Inflammatory macrophage treated with lipopolysaccharide for 1 hour (primary cell): ENCODE measurements at regions not wholly inside any gene's neighbourhood (a gene's known extent, or its start where the extent isn't known, plus 50 kb on each side); places are given as distances from the start of the nearest gene placed in this dataset.

Experiments used
- DNase-seq, 2 donors: peaks; one replicate each; pipeline ENCODE4 v3.0.0-alpha.2; 2020 to 2022

DNA sequence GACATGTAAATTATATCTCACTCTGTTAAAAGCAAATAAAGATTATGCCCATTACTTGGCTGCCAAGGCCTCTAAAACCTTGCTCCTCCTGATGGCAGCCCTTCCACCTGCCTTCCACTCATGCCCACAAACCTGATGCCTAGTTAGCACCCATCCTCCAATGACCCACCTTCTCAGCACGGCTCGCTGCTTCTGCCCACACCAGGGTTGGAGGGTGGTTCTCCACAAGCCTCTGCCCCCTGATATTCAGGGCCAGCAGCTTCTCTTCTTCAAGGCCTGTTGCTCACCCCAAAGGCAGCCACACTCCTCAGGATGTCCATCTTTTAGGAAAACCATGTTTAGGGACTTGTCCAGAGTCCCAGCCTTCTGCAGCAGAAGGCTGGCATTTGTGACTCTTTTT is 263.4 kb upstream of the TLE3 start:
- DNase-seq: no peak

DNA sequence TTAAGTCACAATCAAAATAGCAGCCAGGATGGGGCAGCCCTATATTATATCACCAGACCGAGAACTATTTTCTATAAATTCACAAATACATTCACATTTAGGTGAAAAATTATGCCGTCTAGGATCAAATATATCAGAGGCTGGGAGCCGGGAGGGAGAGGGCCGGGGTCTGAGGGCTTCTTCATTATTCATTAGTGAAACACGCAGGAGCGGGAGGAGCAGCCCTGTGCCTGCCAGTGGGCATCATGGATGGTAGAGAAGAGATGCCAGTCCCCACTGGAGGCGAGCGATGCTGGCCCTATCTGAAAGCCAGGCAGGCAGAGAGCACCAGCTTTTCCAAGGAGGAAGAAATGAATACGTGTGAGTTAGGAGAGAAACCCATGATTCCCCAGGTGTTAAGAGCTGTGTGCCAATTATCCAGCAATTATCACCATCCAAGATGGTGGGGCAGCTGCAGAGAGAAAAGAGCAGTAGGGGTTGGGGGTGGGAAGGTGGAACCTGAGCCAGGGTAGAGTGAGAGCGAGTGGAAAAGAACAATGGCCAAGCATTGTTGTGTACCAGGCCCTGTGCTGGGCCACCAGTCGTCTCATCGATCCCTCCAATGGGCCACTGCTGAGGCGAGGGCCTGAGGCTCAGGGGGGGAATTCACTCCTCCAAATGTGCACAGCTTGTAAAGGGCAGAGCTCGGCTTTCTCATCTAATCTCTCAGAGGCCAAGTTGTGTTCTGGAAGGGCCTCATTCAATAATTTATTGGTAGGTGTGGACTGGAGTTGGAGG is 261.3 kb upstream of the TLE3 start:
- DNase-seq: no peak

DNA sequence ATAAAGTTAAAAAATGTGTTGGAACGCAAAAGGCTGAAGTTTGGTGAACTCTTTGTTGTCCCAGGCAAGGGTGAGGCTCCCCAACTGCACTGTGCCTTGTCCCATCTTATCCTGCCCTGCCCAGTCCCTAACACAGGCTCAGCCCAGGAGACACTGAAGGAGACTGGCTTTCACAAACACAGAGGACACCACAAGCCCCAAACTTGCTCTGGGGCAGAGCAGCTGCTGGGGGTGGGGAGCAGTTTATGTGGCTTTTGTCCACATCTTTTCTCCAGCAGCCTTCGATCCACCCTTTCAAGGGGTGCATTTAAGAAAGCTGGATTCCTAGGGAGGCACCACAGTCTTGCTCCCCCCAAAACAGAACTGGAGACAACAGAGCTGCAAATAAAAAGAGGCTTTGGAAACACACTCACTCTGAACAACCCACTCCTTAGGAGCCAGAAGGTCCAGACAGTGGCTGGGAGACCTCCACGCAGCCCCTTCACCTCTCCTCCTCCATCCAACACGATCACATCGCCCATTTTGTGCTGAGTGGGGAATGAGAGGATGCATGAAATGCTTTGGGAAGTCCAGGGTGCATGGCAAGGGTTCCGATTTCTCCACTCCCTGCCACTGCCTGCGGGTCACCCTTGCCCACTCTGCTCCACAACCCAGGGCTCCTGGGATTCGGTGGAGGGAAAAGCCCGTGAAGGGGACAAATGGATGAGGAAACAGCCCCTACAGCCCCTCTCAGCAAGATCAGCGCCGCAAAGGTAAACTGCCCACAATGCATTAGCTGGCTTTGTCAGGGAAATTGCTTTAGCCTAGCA is 260.5 kb upstream of the TLE3 start:
- no peak for DNase-seq

DNA sequence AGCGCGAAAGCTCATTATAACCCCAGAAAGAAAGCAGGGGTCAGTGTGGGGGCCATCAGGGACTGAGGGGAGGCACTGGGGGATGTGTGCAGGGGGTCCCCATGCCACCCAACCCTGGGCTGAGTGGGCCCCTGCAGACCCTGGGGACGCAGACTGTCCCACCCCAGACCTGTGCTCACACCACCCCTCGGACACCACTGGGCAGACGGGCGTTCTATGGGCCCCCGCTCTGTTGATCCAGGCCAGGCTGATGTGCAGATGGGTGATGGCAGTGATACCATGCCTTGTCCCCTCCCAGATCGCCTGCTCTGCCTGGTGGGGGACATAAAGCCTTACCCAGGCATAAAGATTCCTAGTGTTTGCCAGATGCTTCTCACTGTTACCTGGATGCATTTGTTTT is 259.7 kb upstream of the TLE3 start:
- no peak for DNase-seq

DNA sequence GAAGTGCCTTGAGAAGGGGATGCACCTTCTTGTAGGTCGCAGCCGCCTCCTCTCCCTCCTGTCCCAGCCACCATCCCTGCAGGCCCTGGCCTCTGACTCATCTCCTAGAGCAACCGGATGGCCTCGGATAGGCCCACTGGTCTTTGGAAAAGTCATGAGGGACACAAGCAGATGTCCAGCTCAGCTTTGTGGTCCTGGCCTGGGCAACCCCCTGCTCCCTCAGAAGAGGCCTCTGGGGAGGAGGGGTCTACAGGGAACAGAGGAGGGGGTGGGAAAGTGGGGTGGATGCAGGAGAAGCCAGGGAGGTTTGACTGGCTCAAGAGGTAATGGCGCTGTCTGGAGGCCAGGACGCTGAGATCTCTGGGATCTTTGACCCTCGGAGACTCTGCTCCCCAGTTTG is 259.2 kb upstream of the TLE3 start:
- DNase-seq: no peak

DNA sequence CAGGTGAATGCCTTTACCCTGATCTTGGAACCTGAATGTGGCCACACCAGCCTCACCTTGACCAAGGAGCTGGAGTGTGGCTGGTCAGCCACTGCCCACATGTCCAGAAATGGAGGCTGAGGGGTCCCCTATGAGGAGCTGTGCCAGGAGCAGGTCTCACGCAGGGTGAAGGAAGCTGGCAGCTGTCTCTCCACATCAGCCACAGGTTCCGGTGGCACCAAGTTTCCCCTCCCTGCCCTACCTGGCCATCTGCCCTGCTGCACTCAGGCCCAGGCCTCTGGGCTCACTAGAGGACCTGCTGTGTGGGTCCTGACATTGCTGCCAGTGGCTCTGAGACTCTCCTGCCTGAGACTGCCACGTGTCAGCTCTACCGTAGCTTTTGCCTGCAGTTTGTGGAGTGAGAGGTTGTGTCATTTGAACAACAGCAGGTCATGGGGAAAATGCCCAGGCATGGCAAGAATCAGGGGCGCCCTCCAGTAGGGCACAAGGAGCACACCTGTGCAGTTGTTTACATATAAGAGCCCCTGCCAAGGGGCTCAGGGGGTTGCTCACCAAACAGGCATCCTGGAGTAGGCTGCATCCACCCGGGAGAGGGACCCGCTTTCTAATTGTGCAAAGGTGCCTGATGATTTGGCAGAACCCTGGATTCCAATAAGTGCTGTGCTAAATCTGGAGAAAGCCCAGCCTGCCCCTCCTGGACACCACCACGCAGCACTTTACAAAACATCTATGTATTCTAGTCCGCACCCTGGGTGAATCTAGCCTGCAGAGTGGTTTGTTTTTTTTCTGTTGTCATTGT is 258.5 kb upstream of the TLE3 start:
- DNase-seq: no peak

DNA sequence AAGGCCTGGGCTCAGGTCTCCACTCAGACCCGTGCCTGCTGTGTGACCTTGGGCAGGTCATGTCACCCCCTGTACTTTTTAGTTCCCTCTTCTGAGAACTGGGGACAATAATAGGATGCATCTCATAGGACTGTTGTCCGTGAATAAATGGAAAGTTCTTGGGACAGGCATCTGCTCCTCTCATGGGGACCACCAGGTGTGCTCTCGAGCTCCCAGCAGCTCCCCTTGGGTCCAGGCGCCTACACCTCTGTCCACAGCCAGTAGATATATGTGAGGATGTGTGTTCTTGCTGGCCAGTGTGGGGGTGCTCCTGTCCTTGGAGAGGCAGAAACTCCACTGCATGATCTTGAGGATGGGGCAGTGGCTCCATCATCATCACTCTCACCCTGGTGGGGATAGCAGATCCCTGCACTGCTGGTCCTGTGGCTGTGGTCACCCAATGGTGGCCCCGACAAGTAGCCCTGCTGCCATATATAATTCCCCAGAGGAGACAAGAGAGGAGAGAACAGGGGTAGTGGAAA is 257.6 kb upstream of the TLE3 start:
- no peak for DNase-seq

DNA sequence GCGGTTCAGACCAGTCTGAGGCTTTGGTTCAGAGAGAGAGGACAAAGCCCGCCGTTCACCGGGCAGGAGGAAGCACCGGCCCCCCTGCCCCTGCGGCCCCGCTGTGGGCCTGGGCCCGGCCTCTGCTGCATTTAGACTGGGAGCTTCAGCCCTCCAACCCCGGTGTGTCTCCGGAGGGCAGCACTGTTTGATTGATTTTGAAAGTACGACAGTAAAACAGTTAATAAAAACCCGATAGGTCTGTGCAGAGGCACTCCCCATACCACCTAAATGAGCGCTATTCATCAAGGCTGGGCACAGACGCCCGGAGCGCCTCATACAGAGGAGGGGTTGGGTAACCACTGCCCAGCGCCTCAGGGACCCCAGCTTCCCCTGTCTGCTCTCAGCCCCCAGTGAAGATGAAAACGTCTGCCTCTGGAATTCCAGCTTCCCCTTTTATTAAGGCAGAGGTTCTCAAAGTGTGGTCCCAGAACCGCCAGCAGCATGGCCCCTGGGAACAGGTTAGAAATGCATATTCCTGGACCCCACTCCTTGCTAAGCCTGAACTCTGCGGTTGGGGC is 256.7 kb upstream of the TLE3 start:
- no peak for DNase-seq

DNA sequence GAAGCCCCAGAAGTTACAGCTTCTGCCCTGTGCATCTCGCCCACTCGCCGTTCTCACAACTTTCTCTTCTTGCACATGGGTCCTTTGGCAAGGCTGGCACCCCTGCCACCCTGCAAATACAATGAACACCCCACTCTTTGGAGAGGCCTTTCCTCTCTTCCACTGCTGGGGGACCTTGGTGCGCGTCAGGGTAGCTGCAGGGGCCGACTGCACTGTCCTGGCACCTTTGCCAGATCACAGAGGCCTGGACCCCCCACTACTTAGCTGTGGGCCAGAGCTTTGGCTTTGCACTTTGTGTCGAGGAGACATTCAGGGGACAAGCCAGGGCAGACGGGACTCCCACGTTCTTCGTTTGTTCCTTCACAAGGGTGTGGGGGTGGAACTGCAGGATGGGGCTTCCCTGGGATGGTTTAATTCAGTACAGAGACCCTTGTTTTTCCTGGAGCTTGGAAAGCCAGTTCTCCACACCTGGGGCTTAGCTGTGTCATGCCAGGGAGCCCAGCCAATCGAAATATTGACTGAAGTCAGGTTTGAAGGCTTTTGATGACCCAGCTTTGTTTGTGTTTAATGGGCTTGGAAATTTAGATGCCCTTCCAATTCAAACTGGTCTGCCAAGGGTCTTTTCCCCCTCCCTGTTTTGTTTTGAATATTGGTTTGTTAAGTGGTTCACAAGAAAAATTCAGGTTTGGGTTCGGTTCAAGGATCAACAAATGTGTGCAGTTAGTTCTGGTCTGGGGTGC is 256.1 kb upstream of the TLE3 start:
- DNase-seq: no peak

DNA sequence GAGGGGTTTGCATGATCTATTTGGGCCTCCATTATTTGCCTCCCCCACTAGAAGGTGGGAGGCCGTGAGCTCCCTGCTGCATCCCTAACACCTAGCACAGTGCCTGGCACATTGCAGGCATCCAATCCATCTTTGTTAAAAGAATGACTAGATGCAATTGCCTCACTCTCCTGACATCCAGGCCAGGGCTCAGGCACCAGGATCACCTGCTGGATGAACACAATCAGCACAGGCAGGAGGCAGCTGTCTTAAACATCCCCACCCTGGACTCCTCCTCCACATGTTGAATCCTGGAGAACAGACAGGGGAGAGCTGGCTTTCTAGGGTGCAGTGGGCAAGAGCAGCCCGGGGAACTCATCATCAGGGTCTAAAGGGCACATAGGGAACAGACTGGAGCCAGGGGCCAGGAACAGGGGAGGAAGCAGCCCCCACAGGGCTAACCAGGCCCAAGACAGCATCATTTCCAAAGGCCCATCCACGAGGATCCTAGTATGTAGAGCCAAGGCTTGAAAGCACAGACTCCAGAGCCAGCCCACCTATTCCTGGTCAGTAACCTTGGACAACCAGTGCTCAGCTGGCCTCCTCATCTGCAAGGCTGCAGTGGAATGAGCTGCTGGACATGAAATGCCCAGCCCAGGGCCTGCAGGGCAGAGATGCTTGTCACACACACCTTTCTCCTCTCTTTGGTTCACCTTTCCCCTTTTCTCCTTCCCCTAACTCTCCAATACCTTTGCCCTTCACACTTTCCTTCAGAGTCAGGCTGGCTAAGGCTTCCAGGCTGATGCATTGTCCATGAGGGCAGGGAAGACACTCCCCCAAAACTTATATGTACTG is 254.4 kb upstream of the TLE3 start:
- DNase-seq: no peak

DNA sequence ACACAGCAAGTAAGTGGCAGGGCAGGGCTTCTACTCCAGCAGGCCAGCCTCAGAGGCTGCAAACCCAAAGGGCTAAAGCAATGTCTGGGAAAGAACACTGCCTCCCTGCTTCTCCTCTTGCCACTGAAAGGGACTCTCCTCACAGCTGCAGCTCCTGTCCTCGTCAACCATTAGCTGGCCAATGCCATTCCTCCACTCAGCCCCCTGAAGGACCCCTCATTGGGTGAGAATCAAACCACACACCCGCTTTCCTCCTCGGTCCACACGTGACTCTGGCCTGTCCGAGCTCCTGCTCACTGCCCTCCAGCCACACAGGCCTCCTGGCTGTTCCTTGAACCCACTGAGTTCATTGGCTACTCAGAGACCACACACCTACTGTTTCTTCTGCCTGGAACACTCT is 253.7 kb upstream of the TLE3 start:
- no peak for DNase-seq

DNA sequence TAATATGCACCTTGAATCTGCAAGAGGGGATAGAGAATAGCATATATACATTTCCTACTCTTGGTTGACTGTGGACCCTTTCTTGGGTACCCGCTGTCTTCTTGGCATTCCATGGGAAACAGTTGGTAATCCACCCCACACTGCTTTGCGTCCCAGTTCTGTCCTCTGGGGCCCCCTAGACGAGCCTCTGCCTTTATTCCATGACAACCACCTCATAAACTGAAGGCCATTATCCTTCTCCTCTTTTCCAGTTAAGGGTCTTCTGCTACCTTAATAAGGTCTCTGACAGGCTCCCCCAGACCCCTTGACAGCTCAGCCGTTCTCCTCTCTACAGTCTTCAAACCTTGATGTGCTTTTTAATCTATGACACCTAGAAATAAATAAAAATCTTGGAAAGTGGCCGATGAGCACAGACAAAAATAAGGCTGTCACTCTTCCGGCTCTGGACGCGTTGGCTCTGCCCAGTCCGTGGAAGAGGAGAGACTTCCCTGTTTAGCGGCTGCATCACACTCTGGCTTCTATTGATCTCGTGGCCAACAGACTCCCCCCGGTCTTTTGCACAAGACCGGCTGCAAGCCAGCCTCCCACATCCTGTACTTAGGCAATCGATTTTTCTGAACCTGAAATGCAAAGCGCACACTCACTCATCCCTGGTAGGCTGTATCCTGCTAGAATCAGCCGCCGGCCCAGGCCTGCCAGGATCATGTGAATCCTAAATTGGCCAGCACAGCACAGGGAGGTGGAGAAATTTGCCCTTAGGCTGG is 251.0 kb upstream of the TLE3 start:
- peak; percentile 91 to 94 for DNase-seq

DNA sequence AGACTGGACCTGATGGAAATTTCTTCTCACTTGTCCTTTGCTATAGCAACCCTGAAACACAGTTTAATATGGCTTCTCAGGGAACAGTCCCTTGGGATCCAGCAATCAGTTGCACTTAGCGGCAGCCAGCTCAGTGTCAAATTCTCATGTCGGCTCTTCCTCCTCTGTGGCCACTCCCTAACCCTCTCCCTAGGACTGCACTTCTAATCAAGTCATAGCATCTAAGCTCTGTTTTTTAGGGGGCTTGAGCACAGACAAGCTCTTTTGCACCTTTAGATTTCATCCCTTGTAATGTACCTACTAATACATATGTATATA is 250.5 kb upstream of the TLE3 start:
- DNase-seq: no peak

DNA sequence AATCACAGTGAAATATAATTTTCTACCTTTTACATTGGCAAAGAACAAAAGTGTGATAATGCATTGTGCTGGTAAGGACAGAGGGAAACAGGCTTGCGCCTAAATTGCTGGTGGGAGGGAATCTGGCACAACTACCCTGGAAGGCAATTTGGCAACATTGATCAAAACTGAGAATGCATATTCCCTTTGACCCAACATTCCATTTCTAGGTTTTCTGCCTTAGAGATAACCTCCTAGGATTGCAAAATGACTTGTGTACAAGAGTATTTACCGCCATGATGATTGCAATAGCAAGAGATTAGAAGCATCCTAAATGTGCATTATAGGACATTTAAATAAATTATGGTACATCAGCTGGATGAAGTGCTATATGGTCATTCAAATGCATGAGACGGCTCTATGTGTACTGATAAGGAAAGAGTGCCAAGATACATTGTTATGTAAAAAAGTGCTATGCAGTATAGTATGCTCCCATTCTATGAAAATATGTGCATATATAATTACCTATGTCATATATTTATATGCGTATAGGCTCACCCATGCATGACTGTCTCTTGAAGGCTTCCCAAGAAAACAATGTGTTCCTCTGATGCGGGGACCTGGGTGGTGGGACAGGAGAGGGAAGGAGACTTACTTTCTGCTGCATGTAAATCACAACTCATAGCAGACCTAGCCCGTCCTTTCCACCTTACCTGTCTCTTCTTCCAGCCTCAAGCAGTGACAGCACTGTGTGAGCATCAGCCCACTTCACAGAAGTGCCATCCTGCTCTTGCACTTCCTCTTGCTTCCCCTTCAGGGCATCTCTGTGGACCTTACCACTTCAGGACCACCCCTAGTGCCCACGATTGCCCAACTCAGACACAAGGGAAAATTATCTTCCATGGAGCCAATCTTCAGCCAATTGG is 249.9 kb upstream of the TLE3 start:
- DNase-seq: no peak

DNA sequence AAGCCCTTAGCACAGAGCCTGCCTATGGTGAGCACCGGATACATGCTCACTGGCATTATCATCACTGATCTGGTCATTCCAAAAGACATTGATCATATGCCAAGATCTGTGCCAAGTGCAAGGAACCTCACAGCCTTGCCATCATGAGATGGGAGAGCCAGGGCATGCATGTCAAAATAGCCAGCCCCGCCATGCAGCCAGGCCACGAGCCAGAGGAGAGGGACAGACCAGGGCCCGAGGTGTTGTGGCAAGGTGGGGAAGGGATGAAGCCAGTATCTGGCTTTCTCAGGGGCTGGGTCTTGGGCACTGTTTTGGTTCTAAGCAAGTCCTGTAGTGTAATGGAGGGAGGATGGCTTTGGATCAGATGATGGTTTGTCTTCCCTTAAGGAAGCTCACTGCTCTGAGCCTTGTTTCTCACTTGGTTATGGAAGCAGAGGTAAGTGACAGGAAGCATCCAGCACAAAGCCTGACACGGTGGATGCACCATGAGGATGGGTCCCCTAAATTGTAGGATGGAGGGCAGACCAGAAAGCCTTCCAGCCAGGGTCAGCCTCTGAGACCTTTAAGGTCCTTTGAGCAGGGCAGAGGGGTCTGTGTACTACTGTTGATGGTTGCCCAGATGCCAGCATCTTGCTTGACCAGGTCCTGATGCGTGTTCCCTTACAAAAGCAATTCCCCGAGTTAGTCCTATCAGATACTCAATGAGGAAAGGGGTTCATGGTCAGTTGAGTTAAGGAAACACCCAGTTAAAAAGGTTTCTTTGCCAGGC is 247.7 kb upstream of the TLE3 start:
- DNase-seq: no peak

DNA sequence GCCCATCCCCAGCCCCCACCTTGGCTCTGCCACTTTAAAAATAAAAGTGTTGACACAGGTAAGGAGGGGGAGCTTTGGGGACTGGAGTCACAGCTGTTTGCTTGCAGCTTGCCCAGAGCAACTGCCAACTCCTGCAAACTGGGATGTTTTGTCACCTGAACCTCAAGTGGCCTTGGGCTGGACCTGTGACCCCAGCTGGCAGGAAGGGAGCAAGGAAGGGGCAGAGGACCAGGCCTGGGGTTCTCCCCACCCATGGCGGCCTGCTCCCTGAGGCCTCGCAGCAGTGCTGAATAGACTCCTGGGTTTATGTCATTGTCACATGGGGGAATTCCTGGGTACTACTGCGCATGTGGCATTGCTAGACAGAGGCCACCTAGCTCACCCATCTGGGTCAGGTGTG is 246.9 kb upstream of the TLE3 start:
- DNase-seq: no peak

DNA sequence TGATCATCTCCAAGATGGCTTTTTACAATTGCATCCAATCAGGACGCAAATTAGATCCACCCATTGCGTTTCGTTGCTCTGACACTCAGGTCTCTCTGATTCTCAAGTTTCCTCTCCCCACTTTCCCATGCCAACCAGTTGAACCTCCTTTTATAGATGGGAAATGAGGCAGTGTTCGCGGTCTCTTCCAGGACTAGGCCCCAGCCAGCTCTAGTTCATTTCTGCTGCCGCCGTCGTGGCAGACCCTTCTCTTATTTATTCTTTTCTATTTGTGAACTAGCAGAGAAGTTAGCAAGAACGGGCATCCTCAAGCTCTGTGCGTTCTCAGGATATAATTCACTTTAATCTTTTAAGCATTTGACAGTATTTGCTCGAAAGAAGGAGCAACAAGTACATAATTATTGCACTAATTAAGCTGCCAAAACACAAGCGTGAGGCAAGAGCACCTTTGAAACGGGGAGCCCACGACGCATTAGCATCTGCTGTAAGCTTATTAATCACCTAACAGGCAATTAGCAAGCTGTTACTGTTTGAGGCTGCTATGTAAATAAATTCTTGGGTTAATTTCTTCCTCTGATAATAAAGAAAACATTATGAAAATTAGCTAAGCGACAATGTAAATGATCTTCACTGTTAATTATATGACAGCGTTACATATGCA is 246.4 kb upstream of the TLE3 start:
- DNase-seq: no peak
